GM19372 (cell line): ENCODE measurements at regions not wholly inside any gene's neighbourhood (a gene's known extent, or its start where the extent isn't known, plus 50 kb on each side); places are given as distances from the start of the nearest gene placed in this dataset.
A peak's percentile ranks its signal among the peaks of the same experiment; 100 is the strongest.

Experiments
- ATAC-seq: cut with Tn5 transposase; IDR thresholded peaks from one replicate; pipeline ENCODE4 v1.9.1; 2021; ENCODE audit warnings: mild to moderate bottlenecking, low read depth, moderate library complexity; ENCODE audit not compliant: unreplicated experiment

GRCh38 chr5:158099571-158100105 is 240.7 kb upstream of the CLINT1 start:
- ATAC-seq, result no peak

- ATAC-seq, result no peak
Observed at GRCh38 chr5:158096835-158097234, 237.9 kb upstream of the CLINT1 start.

DNA sequence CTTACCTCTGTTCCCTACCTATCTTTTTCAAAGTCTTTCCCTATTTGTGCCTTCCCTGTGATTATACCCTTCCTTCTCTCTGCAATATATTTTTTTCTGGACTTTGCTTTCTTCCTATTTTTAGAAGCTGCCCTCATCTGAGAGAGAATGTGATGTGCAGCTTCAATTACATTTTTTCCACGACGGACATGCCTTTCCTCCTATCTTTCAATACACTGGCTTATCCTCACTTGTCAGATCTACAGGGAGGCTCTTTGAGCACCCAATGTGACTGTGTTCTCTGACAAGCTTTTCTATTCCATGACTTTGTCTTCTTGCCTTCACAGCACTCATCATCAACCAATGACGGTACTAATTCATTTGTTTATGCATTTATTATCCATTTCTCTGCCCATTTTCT is 227.9 kb upstream of the CLINT1 start:
- ATAC-seq, result no peak

DNA sequence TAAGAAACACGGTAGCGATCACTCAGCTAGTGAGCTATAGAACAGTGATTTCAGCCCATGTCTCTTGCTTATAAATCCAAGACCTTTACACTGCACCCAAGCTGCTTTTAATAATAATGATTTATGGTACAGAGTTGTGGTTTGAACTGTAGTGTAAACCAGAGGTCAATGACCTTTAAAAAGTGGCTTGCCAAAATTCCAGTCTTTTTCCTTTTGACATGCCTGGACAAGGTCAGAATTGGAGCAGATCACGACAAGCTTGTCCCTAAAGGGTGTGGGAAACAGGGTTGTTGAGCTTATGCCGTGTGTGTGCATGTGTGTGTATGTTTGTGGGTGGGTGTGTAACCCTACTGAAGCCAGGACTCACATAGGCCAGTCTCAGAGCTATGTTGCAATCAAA is 225.3 kb upstream of the CLINT1 start:
- no peak for ATAC-seq

DNA sequence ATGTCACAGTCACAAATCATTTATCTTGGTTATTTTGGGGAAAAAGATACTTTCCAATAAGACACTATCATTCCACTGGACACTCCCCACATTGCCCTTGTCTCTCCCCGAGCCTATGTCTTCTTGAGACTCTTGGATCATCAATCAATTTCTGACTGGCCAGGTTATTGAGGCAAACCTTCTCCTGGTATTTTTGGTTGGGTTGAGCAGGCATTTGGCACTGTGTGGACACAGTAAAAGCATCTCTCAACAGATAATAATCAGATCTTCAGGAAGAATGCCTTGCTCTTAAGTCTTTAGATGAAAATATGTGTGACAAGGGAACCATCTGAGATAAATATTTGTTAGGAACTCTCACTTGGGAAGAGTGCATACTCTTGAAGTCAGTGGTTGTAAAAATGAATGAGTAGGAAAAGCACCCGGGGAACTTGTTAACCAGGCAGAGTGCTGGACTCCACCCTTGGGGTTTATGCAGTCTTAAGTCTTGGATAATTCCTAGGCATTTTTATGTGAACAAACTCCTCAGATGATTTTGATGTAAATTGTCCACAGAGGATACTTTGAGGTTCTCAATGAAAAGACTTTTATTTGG is 223.8 kb upstream of the CLINT1 start:
- no peak for ATAC-seq

DNA sequence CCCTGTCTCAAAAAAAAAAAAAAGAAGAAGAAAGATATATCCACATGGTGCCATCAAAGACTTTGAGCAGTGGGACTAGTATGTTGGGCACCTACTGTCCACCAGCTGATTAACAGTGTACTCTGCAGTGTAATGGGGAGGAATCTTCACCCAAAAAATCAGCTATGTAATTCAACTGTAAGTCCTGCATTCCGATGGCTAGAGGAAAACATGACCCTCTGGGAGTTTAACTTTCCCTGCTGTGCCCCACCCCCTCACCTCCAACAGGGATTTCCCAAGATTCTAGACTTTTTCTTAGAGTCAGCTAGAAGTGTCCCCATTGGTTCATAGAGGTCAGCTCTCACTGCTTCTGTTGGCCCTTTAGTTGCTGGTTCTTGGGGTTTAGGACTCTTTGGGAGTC is 221.2 kb upstream of the CLINT1 start:
- ATAC-seq, result no peak

GRCh38 chr5:158079097-158079496 is 220.2 kb upstream of the CLINT1 start:
- ATAC-seq, result no peak

GRCh38 chr5:158074992-158075769 is 216.2 kb upstream of the CLINT1 start:
- peak; percentile 77 for ATAC-seq

- no peak for ATAC-seq
Observed at GRCh38 chr5:158074597-158074991, 215.6 kb upstream of the CLINT1 start.

DNA sequence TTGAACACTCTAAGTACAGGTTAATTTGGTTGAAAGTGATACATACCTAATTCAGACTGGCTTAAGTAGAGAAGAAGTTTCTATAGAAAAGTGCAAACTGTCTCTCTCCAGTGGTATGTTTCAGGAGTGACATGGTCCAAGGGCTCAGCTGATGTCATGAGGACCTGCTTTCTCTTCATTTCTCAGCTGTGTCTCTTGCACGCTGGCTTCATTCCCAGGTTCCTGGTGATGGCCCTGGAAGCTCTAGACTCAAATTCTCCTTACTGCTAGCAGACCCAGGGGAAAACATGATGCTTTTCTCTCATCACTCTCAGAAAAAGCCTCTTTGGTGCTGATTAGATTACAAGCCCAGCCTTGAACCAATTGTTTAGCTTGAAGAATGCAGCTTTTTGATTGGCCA is 211.9 kb upstream of the CLINT1 start:
- no peak for ATAC-seq

DNA sequence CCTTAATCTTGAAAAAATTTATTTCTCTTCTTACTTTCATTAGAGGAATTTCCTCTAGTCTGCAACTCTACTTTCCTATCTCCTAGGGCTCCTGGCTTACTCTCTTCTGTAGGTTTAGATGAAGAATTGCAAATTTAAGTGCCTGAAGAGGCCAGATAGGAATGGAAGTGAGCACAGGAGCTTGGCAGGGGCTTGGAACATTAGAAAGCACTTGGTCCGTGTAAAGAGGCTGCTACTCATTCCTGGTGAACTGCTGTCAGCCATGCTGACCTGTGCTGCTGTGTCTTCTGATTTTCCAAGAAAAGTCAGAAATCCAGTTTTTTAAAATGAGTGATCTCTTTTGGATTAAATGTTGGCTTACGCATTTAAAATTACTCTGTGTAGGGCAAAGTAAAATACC is 210.9 kb upstream of the CLINT1 start:
- no peak for ATAC-seq

GRCh38 chr5:158068964-158069363 is 210.0 kb upstream of the CLINT1 start:
- ATAC-seq, result no peak

- no peak for ATAC-seq
Observed at GRCh38 chr5:158066076-158066475, 207.1 kb upstream of the CLINT1 start.

DNA sequence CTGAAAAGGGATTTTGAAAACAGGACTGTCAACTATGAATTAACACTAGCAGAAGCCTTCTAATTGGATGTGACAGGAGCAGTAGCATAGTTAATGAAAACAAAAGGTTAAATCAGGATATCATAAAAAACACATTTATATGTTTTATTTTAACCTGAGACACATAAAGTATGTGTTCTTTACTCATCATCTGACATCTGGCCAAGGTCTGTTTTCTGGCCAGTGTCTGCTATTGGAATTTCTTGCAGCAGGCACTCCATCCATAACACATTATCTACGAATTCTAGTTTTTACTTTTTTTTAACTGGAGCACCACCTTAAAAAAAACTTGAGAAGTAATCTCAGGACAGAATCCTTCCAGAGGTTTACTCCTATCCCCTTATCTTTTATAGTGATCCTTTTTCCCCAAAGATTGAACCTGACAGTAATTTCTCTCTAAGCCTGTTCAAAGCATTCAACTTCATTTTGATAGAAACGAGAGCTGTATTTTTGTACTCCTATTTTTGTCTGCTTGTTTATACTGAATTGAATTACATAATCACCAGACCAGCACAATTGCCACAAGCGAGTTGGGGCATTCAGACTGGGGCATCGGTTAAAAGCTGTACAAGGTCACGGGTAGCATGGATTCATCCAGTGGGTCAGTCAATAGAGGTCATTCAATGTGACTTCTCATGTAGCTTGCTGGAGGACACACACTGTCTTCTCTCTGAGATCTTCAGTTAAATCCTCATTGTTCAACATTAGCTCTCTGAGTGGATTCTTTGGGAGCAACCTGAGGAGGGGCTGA is 205.6 kb upstream of the CLINT1 start:
- ATAC-seq, result no peak

- ATAC-seq, result no peak
Observed at GRCh38 chr5:158063052-158063451, 204.1 kb upstream of the CLINT1 start.

- ATAC-seq, result no peak
Observed at GRCh38 chr5:158061451-158061850, 202.5 kb upstream of the CLINT1 start.

GRCh38 chr5:158060212-158060611 is 201.3 kb upstream of the CLINT1 start:
- ATAC-seq, result no peak

DNA sequence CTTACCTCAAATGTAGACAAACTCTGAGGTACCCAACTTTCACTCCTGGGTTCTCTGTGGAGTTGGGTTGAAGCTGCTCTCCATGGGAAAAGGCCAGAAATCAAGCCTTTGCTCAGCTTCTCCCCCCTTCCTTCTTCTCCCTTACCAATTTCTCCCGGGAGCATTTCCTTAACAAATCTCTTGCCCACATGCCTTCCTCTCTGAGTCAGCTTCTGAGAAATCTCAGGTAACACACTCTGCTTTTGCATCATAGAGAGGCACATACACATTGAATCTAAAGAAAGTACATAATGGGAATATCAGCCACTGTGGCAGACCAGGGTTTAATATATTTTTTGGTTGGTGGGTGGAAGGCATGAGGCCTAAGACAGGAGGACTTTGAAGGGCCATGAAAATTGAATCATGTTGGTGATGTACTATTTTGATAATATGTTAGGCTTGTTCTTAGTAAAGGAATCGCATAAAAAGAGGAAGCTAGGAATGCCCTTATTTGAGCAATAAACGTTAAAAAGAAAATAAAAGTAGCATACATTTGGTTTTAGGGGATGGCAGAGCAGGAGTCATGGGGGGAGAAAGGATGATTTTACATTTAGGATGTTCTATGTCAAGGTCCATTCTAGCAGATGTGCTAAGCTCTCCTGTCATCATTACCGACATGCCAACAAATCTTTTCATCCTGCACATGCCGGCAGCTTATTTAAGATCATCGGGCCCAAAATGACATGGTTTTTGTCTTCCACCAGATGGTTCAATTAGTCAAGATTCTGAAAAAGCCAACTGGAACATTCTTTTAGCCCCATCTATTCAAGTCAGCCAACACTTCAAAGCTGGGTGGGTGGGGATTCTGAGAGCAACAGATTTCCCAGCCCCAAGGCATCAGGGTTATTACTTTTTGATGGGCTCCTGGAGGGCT is 199.5 kb upstream of the CLINT1 start:
- no peak for ATAC-seq

DNA sequence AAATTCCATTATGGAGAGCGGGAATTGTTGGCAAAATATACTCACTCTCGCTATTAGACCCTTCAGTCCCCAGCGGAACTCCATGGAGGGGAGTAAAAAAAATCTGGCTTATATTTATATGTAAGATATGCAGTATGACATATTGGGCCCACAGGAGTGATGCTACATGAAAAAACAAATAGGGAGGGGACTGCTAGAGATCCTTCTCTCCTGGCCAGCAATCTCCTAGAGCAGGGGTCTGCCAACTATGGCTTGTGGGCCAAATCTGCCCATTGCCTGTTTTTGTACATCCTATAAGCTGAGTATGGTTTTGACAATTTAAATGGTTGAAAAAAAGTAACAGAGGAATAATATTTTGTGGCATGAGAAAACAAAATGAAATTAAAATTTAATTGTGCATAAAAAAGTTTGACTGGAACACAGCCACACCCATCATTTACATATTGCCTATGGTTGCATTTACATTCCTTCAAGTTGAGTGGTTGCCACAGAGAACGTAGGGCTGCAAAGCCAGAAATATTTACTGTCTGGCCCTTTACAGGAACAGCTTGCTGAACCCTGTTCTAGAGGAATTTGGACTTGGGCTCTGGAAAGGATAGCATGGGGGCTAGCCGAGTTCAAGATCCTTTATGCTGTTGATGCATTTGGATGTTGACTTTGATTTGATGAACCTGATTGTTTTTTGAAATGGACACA is 197.3 kb upstream of the CLINT1 start:
- ATAC-seq, result no peak

- no peak for ATAC-seq
Observed at GRCh38 chr5:158055111-158055501, 196.2 kb upstream of the CLINT1 start.
